Memory B cell (primary cell): ENCODE measurements at regions not wholly inside any gene's neighbourhood (a gene's known extent, or its start where the extent isn't known, plus 50 kb on each side); places are given as distances from the start of the nearest gene placed in this dataset.

Experiments used
- ATAC-seq: fragments of 150-1000 bp; cut with Tn5 transposase; 2 replicates; pipeline ENCODE4 v1.10.0; 2021; ENCODE audit warnings: low read depth, mild to moderate bottlenecking, moderate library complexity
- DNase-seq, 2 donors: peaks; one replicate each; pipeline ENCODE4 v3.0.0; 2022; ENCODE audit warnings: low spot score in 2 of 2
- H3K27ac Mint-ChIP-seq: one replicate; pipeline ENCODE4 v1.8.0; 2022; ENCODE audit warnings: mild to moderate bottlenecking, moderate library complexity, mixed read lengths
- H3K27me3 Mint-ChIP-seq: one replicate; pipeline ENCODE4 v1.8.0; 2022; ENCODE audit warnings: mixed read lengths
- H3K36me3 Mint-ChIP-seq: one replicate; pipeline ENCODE4 v1.8.0; 2022; ENCODE audit warnings: mild to moderate bottlenecking, mixed read lengths
- H3K4me1 Mint-ChIP-seq: one replicate; pipeline ENCODE4 v1.8.0; 2022; ENCODE audit warnings: mixed read lengths
- H3K4me3 Mint-ChIP-seq: one replicate; pipeline ENCODE4 v1.8.0; 2022; ENCODE audit warnings: mild to moderate bottlenecking, moderate library complexity, mixed read lengths
- H3K9me3 Mint-ChIP-seq: one replicate; pipeline ENCODE4 v1.8.0; 2022; ENCODE audit warnings: mixed read lengths

DNA sequence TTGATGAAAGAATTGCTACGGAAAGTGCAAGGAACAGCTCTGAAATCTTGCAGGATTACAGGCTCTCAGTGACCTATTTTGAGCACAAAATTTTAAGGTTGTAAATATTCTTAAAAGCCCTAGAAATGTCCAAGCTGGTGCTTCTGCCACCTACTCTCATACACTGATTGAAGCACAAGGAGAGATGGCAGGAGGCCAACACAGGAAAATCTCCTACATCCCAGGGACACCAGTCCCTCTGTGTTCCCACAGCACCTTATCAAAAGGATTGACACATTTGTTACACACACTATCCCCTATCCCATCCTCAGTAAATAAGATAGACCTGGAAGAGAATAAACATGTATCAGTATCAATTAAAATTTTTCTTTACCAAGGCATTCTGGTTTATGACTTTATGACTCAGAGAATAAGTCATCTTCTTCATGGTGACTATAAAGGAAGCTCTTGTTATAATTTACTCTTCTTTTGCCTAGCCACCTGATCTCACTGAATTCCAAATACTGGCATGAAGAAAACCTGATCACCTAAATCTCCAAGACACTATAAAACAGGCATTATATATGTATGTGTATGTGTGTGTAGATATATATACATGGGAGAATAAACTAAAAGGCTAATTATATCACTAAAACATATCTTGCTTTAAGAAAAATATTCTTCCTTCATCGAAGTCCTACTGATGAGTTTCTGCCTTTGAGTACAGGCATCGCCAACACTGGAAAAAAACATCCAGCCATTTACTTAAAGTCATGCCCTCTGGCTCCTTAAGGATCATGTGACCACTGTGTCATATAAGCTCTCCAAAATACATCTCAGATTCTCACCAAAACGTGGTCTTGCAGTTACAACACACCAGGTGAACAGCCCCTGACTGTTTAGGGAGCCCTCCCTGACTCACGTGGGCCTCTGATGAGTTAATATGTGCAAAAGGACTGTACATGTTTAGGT, 208.1 kb upstream of the NR2F2 start:
- H3K27ac Mint-ChIP-seq = no peak overlapping the region
- DNase-seq = no peak
- no peak for ATAC-seq
- H3K4me1 Mint-ChIP-seq = no peaks in the 10 kb centered on the region
- H3K9me3 Mint-ChIP-seq = peaks cover 7% of the 10 kb centered on the region
- H3K27me3 Mint-ChIP-seq = no peaks in the 10 kb centered on the region
- peaks cover 1% of the 10 kb centered on the region for H3K36me3 Mint-ChIP-seq
- no peak overlapping the region for H3K4me3 Mint-ChIP-seq

DNA sequence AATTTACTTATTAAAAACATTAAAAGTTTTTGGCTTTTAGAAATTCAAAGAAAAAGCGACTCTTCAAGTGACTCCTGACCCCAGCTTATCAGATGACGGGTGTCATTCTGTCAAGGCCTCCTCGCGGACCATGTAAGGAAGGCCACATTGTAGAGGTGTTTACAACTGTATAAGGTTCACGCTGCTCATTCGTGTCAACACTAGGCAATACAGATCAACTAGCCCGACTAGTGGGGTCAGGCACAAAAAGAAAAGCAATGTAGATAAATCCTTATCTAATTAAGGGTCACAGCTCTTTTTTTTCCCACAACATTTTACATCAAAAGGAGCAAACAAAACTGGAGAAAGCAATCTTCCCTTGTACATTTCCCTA, 207.5 kb upstream of the NR2F2 start:
- peaks cover 7% of the 10 kb centered on the region for H3K9me3 Mint-ChIP-seq
- DNase-seq = no peak
- peaks cover 1% of the 10 kb centered on the region for H3K36me3 Mint-ChIP-seq
- no peaks in the 10 kb centered on the region for H3K27me3 Mint-ChIP-seq
- H3K4me1 Mint-ChIP-seq = no peaks in the 10 kb centered on the region
- ATAC-seq = no peak
- H3K4me3 Mint-ChIP-seq = no peak overlapping the region
- no peak overlapping the region for H3K27ac Mint-ChIP-seq

- H3K27me3 Mint-ChIP-seq = no peaks in the 10 kb centered on the region
- no peak overlapping the region for H3K4me3 Mint-ChIP-seq
- H3K36me3 Mint-ChIP-seq = peaks cover 1% of the 10 kb centered on the region
- no peaks in the 10 kb centered on the region for H3K4me1 Mint-ChIP-seq
- ATAC-seq (no peak), DNase-seq (no peak)
- peaks cover 7% of the 10 kb centered on the region for H3K9me3 Mint-ChIP-seq
- no peak overlapping the region for H3K27ac Mint-ChIP-seq
These were observed 206.8 kb upstream of the NR2F2 start for GRCh38 chr15:96123630-96124187.

DNA sequence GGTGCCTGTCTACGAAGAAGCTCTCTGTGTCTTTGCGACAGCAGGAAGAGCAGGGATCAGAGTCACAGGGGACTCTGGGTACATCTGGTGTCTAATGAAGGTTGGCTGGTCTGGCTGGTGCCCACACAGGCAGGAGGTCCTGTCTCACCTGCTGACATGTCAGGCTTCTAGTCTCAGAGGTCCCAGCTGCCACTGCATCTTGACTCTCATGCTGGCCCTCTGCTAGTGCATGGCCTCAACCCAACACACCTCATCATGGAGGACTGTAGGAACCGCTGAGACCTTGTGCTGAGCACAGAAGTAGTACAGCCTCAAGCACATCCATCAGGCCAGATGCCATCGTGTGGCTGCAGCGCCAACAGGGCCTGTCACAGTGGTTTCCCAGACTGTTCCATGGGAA, 206.1 kb upstream of the NR2F2 start:
- H3K4me1 Mint-ChIP-seq = no peaks in the 10 kb centered on the region
- peaks cover 7% of the 10 kb centered on the region for H3K9me3 Mint-ChIP-seq
- ATAC-seq (no peak), DNase-seq (no peak)
- H3K27me3 Mint-ChIP-seq = no peaks in the 10 kb centered on the region
- H3K36me3 Mint-ChIP-seq = peaks cover 1% of the 10 kb centered on the region
- H3K27ac Mint-ChIP-seq = no peak overlapping the region
- H3K4me3 Mint-ChIP-seq = no peak overlapping the region

GRCh38 chr15:96125721-96126415, 204.6 kb upstream of the NR2F2 start:
- H3K36me3 Mint-ChIP-seq = no peaks in the 10 kb centered on the region
- DNase-seq (no peak), ATAC-seq (no peak)
- H3K27me3 Mint-ChIP-seq = no peaks in the 10 kb centered on the region
- H3K4me1 Mint-ChIP-seq = no peaks in the 10 kb centered on the region
- H3K27ac Mint-ChIP-seq = no peak overlapping the region
- H3K4me3 Mint-ChIP-seq = no peak overlapping the region
- H3K9me3 Mint-ChIP-seq = peaks cover 5% of the 10 kb centered on the region

- H3K27me3 Mint-ChIP-seq = no peaks in the 10 kb centered on the region
- DNase-seq = no peak
- H3K36me3 Mint-ChIP-seq = no peaks in the 10 kb centered on the region
- H3K9me3 Mint-ChIP-seq = peaks cover 5% of the 10 kb centered on the region
- H3K4me3 Mint-ChIP-seq = no peak overlapping the region
- H3K27ac Mint-ChIP-seq = no peak overlapping the region
- H3K4me1 Mint-ChIP-seq = no peaks in the 10 kb centered on the region
- no peak for ATAC-seq
These were observed 203.6 kb upstream of the NR2F2 start for GRCh38 chr15:96126859-96127258.

GRCh38 chr15:96130734-96131133, 199.8 kb upstream of the NR2F2 start:
- no peaks in the 10 kb centered on the region for H3K36me3 Mint-ChIP-seq
- H3K9me3 Mint-ChIP-seq = peaks cover 2% of the 10 kb centered on the region
- H3K27ac Mint-ChIP-seq = no peak overlapping the region
- no peak overlapping the region for H3K4me3 Mint-ChIP-seq
- H3K27me3 Mint-ChIP-seq = no peaks in the 10 kb centered on the region
- DNase-seq (no peak), ATAC-seq (no peak)
- H3K4me1 Mint-ChIP-seq = no peaks in the 10 kb centered on the region

GRCh38 chr15:96132126-96132525, 198.4 kb upstream of the NR2F2 start:
- peaks cover under 1% of the 10 kb centered on the region for H3K9me3 Mint-ChIP-seq
- H3K4me1 Mint-ChIP-seq = no peaks in the 10 kb centered on the region
- no peaks in the 10 kb centered on the region for H3K27me3 Mint-ChIP-seq
- no peak overlapping the region for H3K4me3 Mint-ChIP-seq
- ATAC-seq = no peak
- DNase-seq = no peak
- no peaks in the 10 kb centered on the region for H3K36me3 Mint-ChIP-seq
- no peak overlapping the region for H3K27ac Mint-ChIP-seq

GRCh38 chr15:96135166-96136093, 195.1 kb upstream of the NR2F2 start:
- DNase-seq = no peak
- Mint-ChIP-seq H3K4me3 (no peak overlapping the region), H3K9me3 (peaks cover 5% of the 10 kb centered on the region), H3K27ac (no peak overlapping the region), H3K4me1 (no peaks in the 10 kb centered on the region), H3K36me3 (no peaks in the 10 kb centered on the region), H3K27me3 (no peaks in the 10 kb centered on the region)
- ATAC-seq = no peak

GRCh38 chr15:96138985-96139384, 191.5 kb upstream of the NR2F2 start:
- no peak overlapping the region for H3K4me3 Mint-ChIP-seq

DNA sequence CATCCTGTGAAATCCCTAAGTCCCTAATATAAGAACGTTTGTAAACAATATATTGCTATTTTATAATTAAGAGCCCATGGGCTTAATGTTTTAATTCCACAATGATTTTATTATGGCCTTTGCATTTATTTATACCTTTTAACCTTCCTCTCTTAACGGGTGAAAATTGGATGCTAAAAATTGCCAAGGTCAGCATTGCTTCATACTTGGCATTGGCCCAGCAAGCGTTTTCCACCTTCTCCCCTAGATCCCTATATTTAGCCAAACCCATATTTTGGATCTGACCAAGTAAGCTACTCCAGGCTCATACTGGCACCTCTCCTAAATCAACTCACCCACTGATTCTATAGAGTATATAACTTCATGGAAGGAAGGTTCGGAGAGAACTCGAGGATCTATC, 188.0 kb upstream of the NR2F2 start:
- Mint-ChIP-seq H3K36me3 (no peaks in the 10 kb centered on the region), H3K4me1 (no peaks in the 10 kb centered on the region), H3K9me3 (peaks cover 5% of the 10 kb centered on the region), H3K27ac (no peak overlapping the region), H3K4me3 (no peak overlapping the region), H3K27me3 (no peaks in the 10 kb centered on the region)
- no peak for ATAC-seq
- no peak for DNase-seq

More at GRCh38 chr15:96138985-96139384, 191.5 kb upstream of the NR2F2 start:
- H3K27ac Mint-ChIP-seq = no peak overlapping the region
- no peaks in the 10 kb centered on the region for H3K27me3 Mint-ChIP-seq
- H3K4me1 Mint-ChIP-seq = no peaks in the 10 kb centered on the region
- no peak for DNase-seq
- no peak for ATAC-seq
- H3K36me3 Mint-ChIP-seq = no peaks in the 10 kb centered on the region
- peaks cover 9% of the 10 kb centered on the region for H3K9me3 Mint-ChIP-seq

DNA sequence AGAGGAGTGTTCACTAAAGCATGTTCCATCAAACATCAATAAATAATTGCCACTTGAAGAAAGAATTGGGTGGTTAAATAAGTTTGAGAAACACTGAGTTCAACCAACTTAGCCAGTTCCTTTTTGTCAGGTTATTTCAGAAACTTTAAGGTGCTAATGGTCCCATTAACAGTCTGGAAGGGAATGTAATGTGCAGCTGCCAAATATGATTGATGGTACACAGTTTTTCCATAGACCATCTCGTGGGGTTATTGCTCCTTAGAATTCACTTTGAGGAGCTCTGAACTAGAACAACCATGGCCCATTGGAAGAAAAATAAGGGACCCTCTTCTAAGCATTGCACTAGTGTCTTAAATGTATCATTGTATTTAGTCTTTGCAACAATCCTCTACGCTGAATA, 185.8 kb upstream of the NR2F2 start:
- H3K9me3 Mint-ChIP-seq = peaks cover 4% of the 10 kb centered on the region
- H3K4me3 Mint-ChIP-seq = no peak overlapping the region
- no peak for DNase-seq
- ATAC-seq = no peak
- H3K4me1 Mint-ChIP-seq = no peaks in the 10 kb centered on the region
- H3K36me3 Mint-ChIP-seq = peaks cover 2% of the 10 kb centered on the region
- H3K27ac Mint-ChIP-seq = no peak overlapping the region
- H3K27me3 Mint-ChIP-seq = peaks cover 3% of the 10 kb centered on the region

DNA sequence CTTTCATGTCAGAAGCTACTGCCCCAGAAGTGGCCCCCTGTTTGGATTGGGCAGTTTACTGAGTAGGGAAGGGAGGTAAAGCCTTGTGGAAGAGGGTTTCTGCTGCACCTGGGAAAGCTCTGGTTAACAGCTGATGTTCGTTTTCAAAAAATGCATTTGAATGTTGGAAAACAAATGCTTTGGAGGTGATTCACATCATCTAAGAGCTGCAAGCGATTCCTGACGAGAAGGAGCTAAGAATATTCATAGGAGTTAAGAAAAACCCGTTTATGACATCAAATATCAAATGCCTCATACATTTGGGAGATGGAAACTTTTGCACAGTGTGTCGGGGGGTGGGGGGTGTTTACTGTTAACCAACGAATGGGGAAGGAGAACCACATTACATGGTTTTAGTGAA, 183.8 kb upstream of the NR2F2 start:
- H3K4me3 Mint-ChIP-seq = no peak overlapping the region
- no peak for DNase-seq
- H3K36me3 Mint-ChIP-seq = peaks cover 2% of the 10 kb centered on the region
- peaks cover 3% of the 10 kb centered on the region for H3K27me3 Mint-ChIP-seq
- no peaks in the 10 kb centered on the region for H3K4me1 Mint-ChIP-seq
- no peaks in the 10 kb centered on the region for H3K9me3 Mint-ChIP-seq
- ATAC-seq = no peak
- no peak overlapping the region for H3K27ac Mint-ChIP-seq
